HepG2 (cell line): ENCODE measurements at regions not wholly inside any gene's neighbourhood (a gene's known extent, or its start where the extent isn't known, plus 50 kb on each side); places are given as distances from the start of the nearest gene placed in this dataset.

Experiments
- ATAC-seq: fragments of 200-7000 bp; cut with Tn5 transposase; 3 replicates; pipeline ENCODE4 v1.9.1; 2020; ENCODE audit warnings: mild to moderate bottlenecking, moderate library complexity
- BruUV-seq: library from RNA; stranded (reverse); fragments of 400-500 nt; replicated peaks from 2 replicates; lab custom pipeline; 2021; lab: Mats Ljungman, UMichigan
- CTCF ChIA-PET: fragments of 300-600 bp; formaldehyde crosslinking; extraction: SDS; loops from one replicate; lab custom pipeline; 2021; ENCODE audit warnings: low total read pairs, inconsistent platforms, low intra/inter-chr PET ratio; lab: Yijun Ruan, JAX
- POLR2A ChIA-PET: fragments of 350-600 bp; sonication (Branson Sonifier 250); formaldehyde crosslinking; loops from one replicate; lab custom pipeline; 2020; ENCODE audit warnings: antibody characterized with exemption, inconsistent platforms; lab: Yijun Ruan, JAX
- DNase-seq: peaks from one replicate; pipeline ENCODE4 v3.0.0-alpha.2; 2015; ENCODE audit warnings: low spot score
- FAIRE-seq: peaks from 3 replicates; lab custom pipeline; 2011; peaks lifted over from hg19 to GRCh38; lab: Jason Lieb, UNC
- H2AFZ ChIP-seq: one replicate; pipeline ENCODE4 v1.6.1; 2011; ENCODE audit warnings: low read length, inconsistent platforms
- H3K27ac ChIP-seq: fragments of 300-600 bp; 3 replicates; pipeline ENCODE4 v1.8.0; 2011; ENCODE audit warnings: mixed run types, mild to moderate bottlenecking, mixed read lengths, low read length, inconsistent platforms; ENCODE audit not compliant: insufficient read depth; ENCODE audit errors: extremely low read length
- H3K27me3 ChIP-seq, 2 experiments: fragments of 200-600 bp in 1 of 2; 2 replicates in 1 of 2; 3 replicates in 1 of 2; pipeline versions ENCODE4 v1.6.0 to v1.8.0; 2011; ENCODE audit warnings: low read length in 2 of 2, mild to moderate bottlenecking in 2 of 2, moderate library complexity in 2 of 2, inconsistent platforms in 1 of 2; ENCODE audit not compliant: insufficient read depth in 2 of 2, control insufficient read depth in 1 of 2
- H3K36me3 ChIP-seq, 2 experiments: fragments of 200-600 bp in 1 of 2; replicated peaks in 1 of 2; 2 replicates in 1 of 2; 3 replicates in 1 of 2; pipeline versions ENCODE4 v1.5.1 to v1.8.0; 2011; ENCODE audit warnings: low read length in 2 of 2, inconsistent platforms in 1 of 2; ENCODE audit not compliant: insufficient read depth in 2 of 2, control insufficient read depth in 1 of 2
- H3K4me1 ChIP-seq: 2 replicates; pipeline ENCODE4 v1.5.1; 2012; ENCODE audit warnings: low read length, inconsistent platforms; ENCODE audit not compliant: insufficient read depth
- H3K4me2 ChIP-seq: 2 replicates; pipeline ENCODE4 v1.6.0; 2011; ENCODE audit warnings: low read depth, low read length, inconsistent platforms
- H3K4me3 ChIP-seq, 3 experiments: fragments of 200-600 bp in 1 of 3; sonication (generic), shearing (Covaris generic) in 1 of 3; replicated peaks in 1 of 3; 2 replicates each; pipeline ENCODE4 v1.5.1; 2011 to 2016; ENCODE audit warnings: low read length in 3 of 3, inconsistent platforms in 2 of 3, low read depth in 2 of 3, mild to moderate bottlenecking in 2 of 3, control low read depth in 1 of 3, mixed read lengths in 1 of 3; ENCODE audit not compliant: insufficient read depth in 1 of 3
- H3K79me2 ChIP-seq: one replicate; pipeline ENCODE4 v1.6.1; 2011; ENCODE audit warnings: low read length, inconsistent platforms; ENCODE audit not compliant: insufficient read depth
- H3K9ac ChIP-seq: 2 replicates; pipeline ENCODE4 v1.6.0; 2011; ENCODE audit warnings: mild to moderate bottlenecking, low read depth, low read length, inconsistent platforms; ENCODE audit not compliant: insufficient read depth
- H3K9me3 ChIP-seq: 2 replicates; pipeline ENCODE4 v1.5.1; 2012; ENCODE audit warnings: mild to moderate bottlenecking, low read length
- H4K20me1 ChIP-seq: 2 replicates; pipeline ENCODE4 v1.6.0; 2011; ENCODE audit warnings: inconsistent platforms, mild to moderate bottlenecking, low read length, moderate library complexity; ENCODE audit not compliant: insufficient read depth
- ARNT ChIP-seq: fragments of 450-650 bp; IDR thresholded peaks from 2 replicates; pipeline ENCODE4 v1.6.1; 2017
- DR1 ChIP-seq: sonication (generic); formaldehyde crosslinking; IDR thresholded peaks from 2 replicates; pipeline ENCODE4 v1.8.0; 2021; ENCODE audit warnings: mild to moderate bottlenecking, missing genetic modification reagents, inconsistent platforms
- GMEB1 ChIP-seq: sonication (generic); formaldehyde crosslinking; IDR thresholded peaks from 2 replicates; pipeline ENCODE4 v1.5.1; 2020; ENCODE audit warnings: missing genetic modification reagents, mild to moderate bottlenecking, borderline replicate concordance
- HNF4A ChIP-seq: sonication (generic); formaldehyde crosslinking; IDR thresholded peaks from 2 replicates; pipeline ENCODE4 v1.4.0; 2020; ENCODE audit warnings: missing genetic modification reagents
- PAF1 ChIP-seq: IDR thresholded peaks from 2 replicates; pipeline ENCODE4 v1.6.1; 2016; ENCODE audit warnings: missing genetic modification reagents, missing compliant biosample characterization
- SP5 ChIP-seq: IDR thresholded peaks from 2 replicates; pipeline ENCODE4 v1.6.1; 2016; ENCODE audit warnings: low read depth, borderline replicate concordance
- ZNF30 ChIP-seq: sonication (generic); formaldehyde crosslinking; IDR thresholded peaks from 2 replicates; pipeline ENCODE4 v1.5.0; 2020; ENCODE audit warnings: mild to moderate bottlenecking, missing genetic modification reagents
- ZNF616 ChIP-seq: sonication (generic); formaldehyde crosslinking; IDR thresholded peaks from 2 replicates; pipeline ENCODE4 v1.5.0; 2020; ENCODE audit warnings: low read depth, mild to moderate bottlenecking, missing genetic modification reagents
- WGBS: methylation state at CpG from one replicate; pipeline ENCODE4 v1.1.6; 2017; ENCODE audit warnings: low lambda C conversion rate; 5-methylcytosine and 5-hydroxymethylcytosine counted together
- in situ Hi-C: cut with HindIII; loops from 2 replicates; pipeline ENCODE4 v1.10.0; 2017; ENCODE audit warnings: low pct_unique_long_range_greater_than_20kb; ENCODE audit not compliant: extremely low pct_ligation_motif_present
- intact Hi-C: fragments of 100-400 bp; cut with micrococcal nuclease; formaldehyde crosslinking; loops from one replicate; pipeline ENCODE4 v1.10.0; 2022; ENCODE audit not compliant: unreplicated experiment
- TF ChIP-seq, protein P1 (sequence below), 2 experiments: fragments of 450-650 bp in 1 of 2; sonication (generic) in 1 of 2; formaldehyde crosslinking; IDR thresholded peaks; 2 replicates each; pipeline versions ENCODE4 v1.5.0 to v1.8.0; 2020 to 2022; ENCODE audit warnings: mild to moderate bottlenecking in 1 of 2, missing genetic modification reagents in 1 of 2

GRCh38 chr11:96713301-96713700 lies 323.5 kb downstream of the JRKL start:
- intact Hi-C loops = no loop called here
- BruUV-seq = no TSS peak
- in situ Hi-C loops = no loop called here
- H3K27me3 ChIP-seq = no peaks in the 10 kb centered on the region
- no peak for DNase-seq
- H3K27ac ChIP-seq = no peak overlapping the region
- no peak for FAIRE-seq
- no peaks in the 10 kb centered on the region for H3K79me2 ChIP-seq
- TF ChIP-seq DR1 (CRISPR knock-in tag) = no peak
- no peak for TF ChIP-seq ARNT
- no peak for TF ChIP-seq ZNF616 (CRISPR knock-in tag)
- no peak for TF ChIP-seq HNF4A
- no peak for TF ChIP-seq PAF1 (CRISPR knock-in tag)
- no peak for TF ChIP-seq SP5 (CRISPR knock-in tag)
- no peak for TF ChIP-seq ZNF30 (CRISPR knock-in tag)
- TF ChIP-seq, protein P1, sequence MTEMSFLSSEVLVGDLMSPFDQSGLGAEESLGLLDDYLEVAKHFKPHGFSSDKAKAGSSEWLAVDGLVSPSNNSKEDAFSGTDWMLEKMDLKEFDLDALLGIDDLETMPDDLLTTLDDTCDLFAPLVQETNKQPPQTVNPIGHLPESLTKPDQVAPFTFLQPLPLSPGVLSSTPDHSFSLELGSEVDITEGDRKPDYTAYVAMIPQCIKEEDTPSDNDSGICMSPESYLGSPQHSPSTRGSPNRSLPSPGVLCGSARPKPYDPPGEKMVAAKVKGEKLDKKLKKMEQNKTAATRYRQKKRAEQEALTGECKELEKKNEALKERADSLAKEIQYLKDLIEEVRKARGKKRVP (CRISPR knock-in tag; IDR thresholded peaks at IDR 0.05) = no peak
- TF ChIP-seq GMEB1 = no peak
- POLR2A ChIA-PET = no interaction called here
- no peak overlapping the region for H3K4me2 ChIP-seq
- H2AFZ ChIP-seq = no peak overlapping the region
- CTCF ChIA-PET = no interaction called here
- 1% methylated on average over 2 of the region's 2 CpGs for WGBS
- no peak for ATAC-seq
- no peaks in the 10 kb centered on the region for H3K4me1 ChIP-seq
- H3K9me3 ChIP-seq = no peaks in the 10 kb centered on the region
- no peaks in the 10 kb centered on the region for H3K36me3 ChIP-seq
- no peaks in the 10 kb centered on the region for H4K20me1 ChIP-seq
- H3K4me3 ChIP-seq = no peak overlapping the region
- no peak overlapping the region for H3K9ac ChIP-seq
